HG03135 (cell line): ENCODE measurements at regions not wholly inside any gene's neighbourhood (a gene's known extent, or its start where the extent isn't known, plus 50 kb on each side); places are given as distances from the start of the nearest gene placed in this dataset.

Experiments
- ATAC-seq: cut with Tn5 transposase; IDR thresholded peaks from one replicate; pipeline ENCODE4 v1.9.1; 2021; ENCODE audit warnings: mild to moderate bottlenecking, moderate library complexity; ENCODE audit not compliant: unreplicated experiment

DNA sequence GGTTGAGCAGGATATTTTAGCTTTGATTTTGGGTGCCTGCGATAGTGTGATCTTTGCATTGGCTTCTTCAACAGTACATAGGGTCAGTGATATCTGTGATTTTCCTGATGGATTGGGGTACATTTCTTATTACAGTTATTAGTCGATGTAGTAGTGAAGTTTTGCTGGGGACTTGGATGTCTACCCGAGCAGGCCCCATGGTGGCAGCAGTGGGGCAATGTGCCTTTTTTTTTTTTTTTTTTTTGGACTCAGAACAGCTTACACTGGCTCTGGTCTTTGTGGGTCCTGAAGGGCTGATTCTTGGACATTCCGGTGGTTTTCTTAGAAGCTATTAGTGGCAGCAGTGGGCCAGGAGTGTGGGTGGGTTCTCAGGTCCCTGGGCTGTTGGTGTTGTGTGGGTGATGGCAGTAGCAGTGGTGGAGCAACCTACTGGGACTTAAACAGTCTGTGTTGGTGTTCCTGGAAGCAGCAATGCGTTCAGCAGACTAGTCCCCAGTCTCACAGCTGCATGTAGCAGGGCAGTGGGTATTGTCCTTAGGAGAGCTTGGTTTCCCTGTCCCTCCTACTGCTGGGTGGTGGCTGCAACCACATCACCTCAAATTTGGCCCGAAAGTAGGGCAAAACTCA is 53.7 kb upstream of the SLC4A10 start:
- ATAC-seq = no peak

DNA sequence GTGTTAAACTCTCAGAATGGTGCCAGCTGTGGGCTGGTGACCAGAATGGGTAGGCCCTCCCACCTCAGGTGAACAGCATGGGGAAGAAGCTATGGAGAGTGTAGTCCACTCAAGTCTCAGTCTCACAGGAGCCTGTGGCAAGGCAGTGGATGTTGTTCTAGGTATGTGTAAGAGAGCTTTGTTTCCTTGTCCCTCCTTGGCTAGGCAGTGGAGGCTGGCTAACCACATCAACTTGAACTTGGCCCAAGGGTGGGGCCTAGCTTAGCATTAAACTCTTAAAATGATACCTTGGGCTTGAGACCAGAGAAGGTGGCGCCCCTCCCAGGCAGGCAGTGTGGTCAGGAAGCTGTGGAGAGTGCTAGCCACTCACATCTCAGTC is 53.2 kb upstream of the SLC4A10 start:
- no peak for ATAC-seq
